ENCODE measurements at regions not wholly inside any gene's neighbourhood (a gene's known extent, or its start where the extent isn't known, plus 50 kb on each side); places are given as distances from the start of the nearest gene placed in this dataset.

DNA sequence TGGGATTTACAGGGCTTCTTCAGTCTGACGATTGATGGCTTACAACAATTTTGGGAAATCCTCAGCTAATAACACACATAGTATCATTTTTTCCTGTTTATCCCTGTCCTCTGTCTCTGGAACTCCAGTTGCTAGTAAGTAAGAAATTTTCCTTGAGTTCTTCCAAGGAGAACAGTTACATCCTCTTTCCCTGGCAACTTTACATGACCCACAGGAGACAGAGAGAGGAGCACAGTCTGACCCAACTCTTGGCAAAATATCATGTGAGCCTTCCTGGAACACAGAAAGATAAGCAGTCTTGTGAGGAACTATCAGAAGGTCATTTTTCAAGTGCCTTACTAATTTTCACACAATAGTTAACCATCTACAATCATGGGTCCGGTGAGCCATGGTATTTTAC, 578.7 kb upstream of the PABPC4L start:
- DNase-seq (no peak), ATAC-seq (no peak)
- TF ChIP-seq, protein P1, sequence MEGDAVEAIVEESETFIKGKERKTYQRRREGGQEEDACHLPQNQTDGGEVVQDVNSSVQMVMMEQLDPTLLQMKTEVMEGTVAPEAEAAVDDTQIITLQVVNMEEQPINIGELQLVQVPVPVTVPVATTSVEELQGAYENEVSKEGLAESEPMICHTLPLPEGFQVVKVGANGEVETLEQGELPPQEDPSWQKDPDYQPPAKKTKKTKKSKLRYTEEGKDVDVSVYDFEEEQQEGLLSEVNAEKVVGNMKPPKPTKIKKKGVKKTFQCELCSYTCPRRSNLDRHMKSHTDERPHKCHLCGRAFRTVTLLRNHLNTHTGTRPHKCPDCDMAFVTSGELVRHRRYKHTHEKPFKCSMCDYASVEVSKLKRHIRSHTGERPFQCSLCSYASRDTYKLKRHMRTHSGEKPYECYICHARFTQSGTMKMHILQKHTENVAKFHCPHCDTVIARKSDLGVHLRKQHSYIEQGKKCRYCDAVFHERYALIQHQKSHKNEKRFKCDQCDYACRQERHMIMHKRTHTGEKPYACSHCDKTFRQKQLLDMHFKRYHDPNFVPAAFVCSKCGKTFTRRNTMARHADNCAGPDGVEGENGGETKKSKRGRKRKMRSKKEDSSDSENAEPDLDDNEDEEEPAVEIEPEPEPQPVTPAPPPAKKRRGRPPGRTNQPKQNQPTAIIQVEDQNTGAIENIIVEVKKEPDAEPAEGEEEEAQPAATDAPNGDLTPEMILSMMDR (IDR thresholded peaks at IDR 0.05) = no peak
- Histone ChIP-seq H3K27me3 (no peaks in the 10 kb centered on the region), H3K9me3 (no peaks in the 10 kb centered on the region), H3K4me3 (no peak overlapping the region), H3K27ac (no peak overlapping the region), H3K36me3 (no peaks in the 10 kb centered on the region), H3K4me1 (no peaks in the 10 kb centered on the region)
- intact Hi-C loops (cut with DNase I) = no loop called here

DNA sequence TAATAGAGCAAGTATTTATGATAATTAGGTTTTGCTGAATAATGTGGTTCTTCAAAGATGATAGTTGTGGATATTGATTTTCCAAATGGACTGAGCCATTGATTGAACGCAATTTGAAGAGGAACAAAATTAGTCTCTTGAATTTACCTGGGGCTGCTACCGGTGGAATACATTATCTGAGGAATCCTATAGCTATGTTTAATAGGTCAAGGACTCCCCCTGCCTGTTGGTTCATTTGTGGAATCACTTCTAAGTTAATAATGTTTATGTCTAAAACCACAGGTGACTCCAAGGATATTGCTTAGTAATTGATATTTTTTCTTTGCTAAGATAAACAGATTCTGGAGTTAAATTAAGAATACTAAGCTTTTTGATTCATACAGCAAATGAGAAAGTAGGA, 576.0 kb upstream of the PABPC4L start:
- no peak for DNase-seq
- intact Hi-C loops (cut with DNase I) = no loop called here
- TF ChIP-seq, protein P1 (IDR thresholded peaks at IDR 0.05) = peak; percentile 22
- Histone ChIP-seq H3K27ac (no peak overlapping the region), H3K4me1 (no peaks in the 10 kb centered on the region), H3K36me3 (no peaks in the 10 kb centered on the region), H3K9me3 (no peaks in the 10 kb centered on the region), H3K4me3 (no peak overlapping the region), H3K27me3 (no peaks in the 10 kb centered on the region)
- no peak for ATAC-seq

DNA sequence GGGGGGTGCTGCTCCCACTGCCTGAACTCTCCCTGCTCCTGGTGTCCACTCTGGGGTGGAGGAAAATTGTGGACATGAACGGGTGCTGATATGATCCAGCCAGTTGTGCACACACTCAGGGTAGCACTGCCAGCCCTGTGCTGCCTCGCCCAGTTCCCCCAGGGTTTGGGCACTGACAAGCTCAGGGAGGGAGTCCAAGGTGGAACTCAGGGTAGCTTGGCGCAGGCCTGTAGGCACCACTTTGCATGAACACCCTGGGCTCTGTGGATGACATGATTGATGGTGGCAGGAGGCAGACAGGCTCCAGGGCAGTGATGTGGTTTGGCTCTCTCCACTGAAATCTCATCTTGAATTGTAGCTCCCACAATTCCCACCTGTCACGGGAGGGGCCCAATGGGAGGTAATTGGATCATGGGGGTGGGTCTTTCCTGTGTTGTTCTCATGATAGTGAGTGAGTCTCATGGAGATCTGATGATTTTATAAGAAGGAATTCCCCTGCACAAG, 572.0 kb upstream of the PABPC4L start:
- intact Hi-C loops (cut with DNase I) = no loop called here
- TF ChIP-seq, protein P1 (IDR thresholded peaks at IDR 0.05) = no peak
- no peaks in the 10 kb centered on the region for H3K27me3 ChIP-seq
- H3K9me3 ChIP-seq = no peaks in the 10 kb centered on the region
- H3K4me1 ChIP-seq = no peaks in the 10 kb centered on the region
- H3K36me3 ChIP-seq = no peaks in the 10 kb centered on the region
- DNase-seq = peak; percentile 41
- no peak overlapping the region for H3K4me3 ChIP-seq
- no peak overlapping the region for H3K27ac ChIP-seq
- ATAC-seq = peak; percentile 37

DNA sequence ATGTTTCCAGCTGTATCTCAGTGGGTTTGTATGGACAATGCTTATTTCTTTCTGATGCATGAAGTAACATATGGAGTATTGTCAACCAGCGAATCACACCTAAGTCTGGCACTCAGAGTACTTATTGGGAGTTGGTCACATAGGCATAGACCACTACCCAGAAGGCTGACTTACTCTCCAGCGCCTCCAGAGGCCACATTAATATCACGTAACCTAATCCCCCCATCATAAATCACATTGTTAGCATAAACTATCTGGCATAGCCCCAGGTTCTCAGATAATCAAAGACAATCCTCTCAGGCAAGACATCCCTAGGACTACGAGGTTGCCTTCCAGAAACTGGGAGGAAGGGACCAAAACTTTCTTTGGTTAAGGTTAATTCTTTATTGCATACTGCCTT, 560.5 kb upstream of the PABPC4L start:
- Histone ChIP-seq H3K27me3 (no peaks in the 10 kb centered on the region), H3K36me3 (no peaks in the 10 kb centered on the region), H3K9me3 (no peaks in the 10 kb centered on the region), H3K4me1 (no peaks in the 10 kb centered on the region), H3K4me3 (no peak overlapping the region), H3K27ac (no peak overlapping the region)
- TF ChIP-seq, protein P1 (IDR thresholded peaks at IDR 0.05) = no peak
- DNase-seq = no peak
- intact Hi-C loops (cut with DNase I) = no loop called here
- no peak for ATAC-seq

DNA sequence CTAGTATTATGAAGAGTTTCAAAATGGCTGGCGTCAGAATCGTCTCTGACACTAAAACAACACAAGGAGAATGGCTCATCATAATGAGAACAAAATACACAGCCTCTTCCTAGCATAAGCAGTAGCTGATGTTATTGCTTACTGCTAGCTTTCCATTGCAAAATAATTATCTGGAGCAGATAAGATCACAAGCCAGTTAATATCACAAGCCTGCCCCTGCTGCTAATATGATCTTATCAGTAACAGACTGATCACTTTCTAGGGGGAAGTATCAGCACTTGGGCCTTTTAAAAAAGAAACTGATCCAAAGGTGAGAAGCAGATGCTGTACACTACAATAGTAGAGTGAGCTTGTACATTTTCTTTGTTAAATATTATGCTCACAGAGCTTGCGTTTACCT, 554.8 kb upstream of the PABPC4L start:
- TF ChIP-seq, protein P1 (IDR thresholded peaks at IDR 0.05) = no peak

More for the DNA sequence above, 554.8 kb upstream of the PABPC4L start:
- Histone ChIP-seq H3K27me3 (no peaks in the 10 kb centered on the region), H3K36me3 (no peaks in the 10 kb centered on the region), H3K9me3 (no peaks in the 10 kb centered on the region), H3K4me3 (no peak overlapping the region), H3K4me1 (no peaks in the 10 kb centered on the region), H3K27ac (no peak overlapping the region)
- ATAC-seq (no peak), DNase-seq (no peak)
- intact Hi-C loops (cut with DNase I) = no loop called here
